ENCODE measurements at regions not wholly inside any gene's neighbourhood (a gene's known extent, or its start where the extent isn't known, plus 50 kb on each side); places are given as distances from the start of the nearest gene placed in this dataset.

GRCh38 chr3:194281766-194282165 is 69.4 kb downstream of the CPN2 start:
- no peak for DNase-seq

- DNase-seq: no peak
Observed at GRCh38 chr3:194282436-194283122, 68.5 kb downstream of the CPN2 start.

DNA sequence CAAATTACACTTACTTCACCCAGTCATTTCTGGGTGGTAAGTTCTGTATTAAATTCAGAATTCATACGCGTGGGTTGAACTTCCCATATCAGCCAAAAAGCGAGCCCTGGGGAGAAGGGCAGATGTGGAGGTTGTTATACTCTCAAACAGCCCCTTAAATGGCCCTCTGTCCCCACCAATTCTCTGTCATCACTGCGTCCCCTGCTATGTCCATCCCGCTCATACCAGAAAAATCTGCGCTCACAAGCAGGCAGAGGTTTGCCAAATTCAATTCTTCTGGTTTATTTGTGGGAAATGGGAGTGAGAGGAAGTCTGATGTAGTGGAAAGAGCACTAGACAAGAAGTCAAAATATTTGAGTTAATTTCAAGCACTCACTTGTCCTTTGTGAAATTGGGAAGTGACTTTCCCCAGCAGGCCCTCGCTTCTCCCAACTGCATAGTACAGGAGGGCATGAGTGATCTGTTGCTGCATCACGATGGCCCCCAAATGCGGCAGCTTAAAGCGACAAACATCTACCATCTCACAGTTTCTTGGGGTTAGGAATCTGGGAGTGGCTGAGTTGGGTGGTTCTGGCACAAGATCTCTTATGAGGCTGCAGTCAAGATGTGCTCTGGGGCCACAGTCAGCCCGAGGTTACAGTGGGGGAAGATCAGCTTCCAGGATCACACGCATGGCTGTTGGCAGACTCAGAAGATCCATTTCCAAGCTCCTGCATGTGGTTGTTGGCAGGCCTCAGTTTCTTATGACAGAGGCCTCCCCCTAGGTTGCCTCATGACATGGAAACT is 67.7 kb downstream of the CPN2 start:
- no peak for DNase-seq

- no peak for DNase-seq
Observed at GRCh38 chr3:194284351-194284750, 66.8 kb downstream of the CPN2 start.

DNA sequence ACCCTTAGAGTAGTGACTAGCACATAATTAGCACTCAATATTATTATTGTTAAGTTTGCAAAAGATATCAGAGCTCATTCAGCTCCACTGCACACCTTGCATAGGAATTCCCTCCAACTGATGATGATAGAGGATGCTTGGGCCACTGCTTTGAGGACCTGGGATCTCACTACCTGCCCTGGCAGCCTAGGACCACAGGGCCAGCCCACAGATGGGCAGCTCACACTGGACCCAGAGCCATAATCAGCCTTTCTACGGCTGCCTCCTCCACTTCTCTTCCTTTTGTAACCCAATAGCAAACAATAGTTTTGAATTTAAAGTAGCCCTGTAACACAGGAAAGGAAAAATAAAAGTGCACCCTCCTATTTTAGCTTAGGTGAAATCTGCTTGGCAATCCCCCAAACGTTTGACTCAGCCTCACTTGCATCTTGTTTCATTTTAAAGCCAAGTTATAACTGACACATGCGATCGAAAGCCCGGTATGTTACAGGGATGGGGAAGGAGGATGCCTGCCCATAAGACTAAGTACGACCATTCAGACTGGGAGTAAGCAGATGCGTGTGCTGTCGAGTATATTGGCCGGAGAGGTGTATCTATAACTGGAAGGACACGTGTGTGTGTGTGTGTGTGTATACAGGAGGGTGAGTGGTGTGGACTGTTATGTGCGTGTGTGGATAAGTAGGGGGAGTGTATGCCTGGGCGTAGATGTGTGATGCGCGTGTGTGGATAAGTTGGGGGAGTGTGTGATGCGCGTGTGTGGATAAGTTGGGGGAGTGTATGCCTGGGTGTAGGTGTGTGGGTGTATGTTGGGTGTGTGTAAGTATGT is 65.9 kb downstream of the CPN2 start:
- DNase-seq: no peak

DNA sequence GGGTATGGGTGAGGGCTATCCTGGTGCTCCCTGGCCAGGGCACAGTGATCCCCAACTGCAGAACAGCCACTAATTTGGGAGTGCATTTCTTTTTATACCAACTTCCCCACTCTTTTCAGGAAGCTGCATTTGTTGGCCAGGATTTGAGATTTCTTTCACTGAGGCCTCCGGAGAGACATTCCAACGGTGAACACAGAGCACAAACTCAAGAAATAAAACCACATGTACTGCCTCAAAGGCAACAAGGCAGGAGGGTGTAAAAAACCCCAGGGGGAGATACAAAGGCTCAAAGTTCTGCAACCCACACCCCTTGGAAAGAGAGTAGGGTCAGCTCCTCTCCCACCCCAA is 65.3 kb downstream of the CPN2 start:
- no peak for DNase-seq

DNA sequence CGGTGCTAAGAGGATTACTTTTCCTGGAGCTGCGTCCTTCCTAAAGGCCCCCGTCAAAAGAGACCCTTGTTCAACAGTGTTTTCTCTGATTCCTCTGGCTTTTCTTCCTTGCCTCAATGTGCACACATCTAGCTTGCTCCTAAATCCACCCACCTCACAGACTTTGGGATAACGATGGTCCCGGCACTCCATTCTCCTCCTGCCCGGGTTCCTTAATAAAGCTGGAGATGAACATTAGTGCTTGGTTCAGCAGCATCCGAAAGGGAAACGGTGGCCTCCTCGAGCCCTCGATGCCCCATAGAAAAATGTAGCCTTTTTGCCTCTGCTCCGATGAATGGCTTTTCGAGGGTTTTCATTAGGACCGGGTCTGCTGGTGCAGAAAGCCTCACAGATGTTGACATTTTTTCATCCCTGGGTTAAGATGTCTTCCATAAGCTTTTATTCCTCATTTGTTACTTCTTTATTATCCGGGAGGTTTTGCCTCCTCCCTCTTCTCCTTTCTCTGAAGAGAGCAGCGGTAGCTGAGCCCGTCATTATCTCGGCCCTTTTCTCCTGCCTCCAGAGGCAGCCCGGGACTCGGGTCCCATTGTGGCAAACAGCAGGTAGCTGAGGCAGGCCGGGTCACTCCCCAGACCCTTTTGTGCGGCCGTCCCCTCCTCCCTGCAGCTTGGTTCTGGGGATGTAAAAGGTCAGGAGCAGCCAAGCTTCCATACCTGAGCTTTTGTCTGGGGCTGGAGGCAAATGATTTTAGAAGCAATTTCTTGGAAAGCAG is 64.6 kb downstream of the CPN2 start:
- DNase-seq: no peak

GRCh38 chr3:194287374-194287773 is 63.8 kb downstream of the CPN2 start:
- DNase-seq: no peak

DNA sequence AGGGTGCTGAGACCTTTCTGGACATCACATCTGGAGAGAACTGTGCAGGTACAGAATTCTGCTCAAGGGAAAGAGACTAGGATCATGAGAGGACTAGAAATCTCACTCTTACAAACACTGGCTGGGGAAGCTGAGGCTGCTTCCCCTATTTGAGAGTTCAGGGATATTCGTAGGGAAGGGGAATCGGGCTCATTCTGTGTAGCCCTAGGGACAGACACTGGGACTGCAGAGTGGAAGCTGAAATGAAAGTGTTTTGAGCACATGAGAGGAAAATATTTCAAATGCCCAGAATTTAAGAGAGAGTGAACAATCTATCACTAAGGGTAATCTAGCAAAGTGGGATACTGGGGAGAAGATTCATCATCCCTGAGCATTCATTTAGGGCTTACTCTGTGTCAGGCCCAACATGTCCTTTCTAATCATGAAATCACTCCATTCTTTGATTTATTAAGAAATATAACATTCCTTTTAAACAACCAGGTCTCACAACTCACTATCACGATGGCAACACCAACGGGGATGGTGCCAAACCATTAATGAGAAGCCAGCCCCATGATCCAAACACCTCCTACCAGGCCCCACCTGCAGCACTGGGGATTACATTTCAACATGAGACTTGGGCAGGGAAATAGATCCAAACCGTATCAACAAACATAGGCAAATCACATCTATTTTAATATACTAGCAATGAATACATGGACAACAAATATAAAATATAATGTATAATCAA is 63.0 kb downstream of the CPN2 start:
- no peak for DNase-seq
